ENCODE measurements at regions not wholly inside any gene's neighbourhood (a gene's known extent, or its start where the extent isn't known, plus 50 kb on each side); places are given as distances from the start of the nearest gene placed in this dataset.

DNA sequence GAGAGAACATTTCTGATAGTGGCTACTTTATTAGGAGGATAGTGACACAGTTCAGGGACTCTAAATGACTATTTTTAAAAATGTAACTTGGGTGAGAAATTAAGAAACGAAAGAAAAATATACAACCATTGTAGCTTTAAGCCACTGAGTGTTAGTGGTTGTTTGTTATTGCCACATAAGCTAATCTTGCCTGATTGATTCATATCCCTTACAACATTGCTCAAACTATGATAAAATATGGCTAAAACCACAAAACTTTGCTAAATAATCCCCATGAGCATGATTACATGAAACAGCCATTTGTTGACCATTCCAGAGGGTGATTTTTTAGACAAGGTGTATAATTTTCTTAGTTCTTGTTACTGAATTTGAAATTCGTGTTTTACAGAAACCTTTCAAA, 343.4 kb downstream of the SLITRK5 start:
- DNase-seq (ENCODE audit: low spot score), result no peak
- no peaks in the 10 kb centered on the region for H4K20me1 ChIP-seq (replicated peaks; ENCODE audit: insufficient read depth)
- no peak for ATAC-seq
- H3K27ac ChIP-seq (ENCODE audit: low read depth), result no peak overlapping the region
- no peaks in the 10 kb centered on the region for H3K27me3 ChIP-seq (ENCODE audit: insufficient read depth)
- no peak overlapping the region for H3K4me3 Mint-ChIP-seq
- no peak overlapping the region for H3K4me3 ChIP-seq
- TF ChIP-seq, protein P1, sequence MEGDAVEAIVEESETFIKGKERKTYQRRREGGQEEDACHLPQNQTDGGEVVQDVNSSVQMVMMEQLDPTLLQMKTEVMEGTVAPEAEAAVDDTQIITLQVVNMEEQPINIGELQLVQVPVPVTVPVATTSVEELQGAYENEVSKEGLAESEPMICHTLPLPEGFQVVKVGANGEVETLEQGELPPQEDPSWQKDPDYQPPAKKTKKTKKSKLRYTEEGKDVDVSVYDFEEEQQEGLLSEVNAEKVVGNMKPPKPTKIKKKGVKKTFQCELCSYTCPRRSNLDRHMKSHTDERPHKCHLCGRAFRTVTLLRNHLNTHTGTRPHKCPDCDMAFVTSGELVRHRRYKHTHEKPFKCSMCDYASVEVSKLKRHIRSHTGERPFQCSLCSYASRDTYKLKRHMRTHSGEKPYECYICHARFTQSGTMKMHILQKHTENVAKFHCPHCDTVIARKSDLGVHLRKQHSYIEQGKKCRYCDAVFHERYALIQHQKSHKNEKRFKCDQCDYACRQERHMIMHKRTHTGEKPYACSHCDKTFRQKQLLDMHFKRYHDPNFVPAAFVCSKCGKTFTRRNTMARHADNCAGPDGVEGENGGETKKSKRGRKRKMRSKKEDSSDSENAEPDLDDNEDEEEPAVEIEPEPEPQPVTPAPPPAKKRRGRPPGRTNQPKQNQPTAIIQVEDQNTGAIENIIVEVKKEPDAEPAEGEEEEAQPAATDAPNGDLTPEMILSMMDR (conservative IDR thresholded peaks at IDR 0.05; ENCODE audit: low read depth in 2 of 2), result no peak
- TF ChIP-seq NANOG (IDR thresholded peaks at IDR 0.05; ENCODE audit: borderline replicate concordance), result no peak
- TF ChIP-seq, protein P2, sequence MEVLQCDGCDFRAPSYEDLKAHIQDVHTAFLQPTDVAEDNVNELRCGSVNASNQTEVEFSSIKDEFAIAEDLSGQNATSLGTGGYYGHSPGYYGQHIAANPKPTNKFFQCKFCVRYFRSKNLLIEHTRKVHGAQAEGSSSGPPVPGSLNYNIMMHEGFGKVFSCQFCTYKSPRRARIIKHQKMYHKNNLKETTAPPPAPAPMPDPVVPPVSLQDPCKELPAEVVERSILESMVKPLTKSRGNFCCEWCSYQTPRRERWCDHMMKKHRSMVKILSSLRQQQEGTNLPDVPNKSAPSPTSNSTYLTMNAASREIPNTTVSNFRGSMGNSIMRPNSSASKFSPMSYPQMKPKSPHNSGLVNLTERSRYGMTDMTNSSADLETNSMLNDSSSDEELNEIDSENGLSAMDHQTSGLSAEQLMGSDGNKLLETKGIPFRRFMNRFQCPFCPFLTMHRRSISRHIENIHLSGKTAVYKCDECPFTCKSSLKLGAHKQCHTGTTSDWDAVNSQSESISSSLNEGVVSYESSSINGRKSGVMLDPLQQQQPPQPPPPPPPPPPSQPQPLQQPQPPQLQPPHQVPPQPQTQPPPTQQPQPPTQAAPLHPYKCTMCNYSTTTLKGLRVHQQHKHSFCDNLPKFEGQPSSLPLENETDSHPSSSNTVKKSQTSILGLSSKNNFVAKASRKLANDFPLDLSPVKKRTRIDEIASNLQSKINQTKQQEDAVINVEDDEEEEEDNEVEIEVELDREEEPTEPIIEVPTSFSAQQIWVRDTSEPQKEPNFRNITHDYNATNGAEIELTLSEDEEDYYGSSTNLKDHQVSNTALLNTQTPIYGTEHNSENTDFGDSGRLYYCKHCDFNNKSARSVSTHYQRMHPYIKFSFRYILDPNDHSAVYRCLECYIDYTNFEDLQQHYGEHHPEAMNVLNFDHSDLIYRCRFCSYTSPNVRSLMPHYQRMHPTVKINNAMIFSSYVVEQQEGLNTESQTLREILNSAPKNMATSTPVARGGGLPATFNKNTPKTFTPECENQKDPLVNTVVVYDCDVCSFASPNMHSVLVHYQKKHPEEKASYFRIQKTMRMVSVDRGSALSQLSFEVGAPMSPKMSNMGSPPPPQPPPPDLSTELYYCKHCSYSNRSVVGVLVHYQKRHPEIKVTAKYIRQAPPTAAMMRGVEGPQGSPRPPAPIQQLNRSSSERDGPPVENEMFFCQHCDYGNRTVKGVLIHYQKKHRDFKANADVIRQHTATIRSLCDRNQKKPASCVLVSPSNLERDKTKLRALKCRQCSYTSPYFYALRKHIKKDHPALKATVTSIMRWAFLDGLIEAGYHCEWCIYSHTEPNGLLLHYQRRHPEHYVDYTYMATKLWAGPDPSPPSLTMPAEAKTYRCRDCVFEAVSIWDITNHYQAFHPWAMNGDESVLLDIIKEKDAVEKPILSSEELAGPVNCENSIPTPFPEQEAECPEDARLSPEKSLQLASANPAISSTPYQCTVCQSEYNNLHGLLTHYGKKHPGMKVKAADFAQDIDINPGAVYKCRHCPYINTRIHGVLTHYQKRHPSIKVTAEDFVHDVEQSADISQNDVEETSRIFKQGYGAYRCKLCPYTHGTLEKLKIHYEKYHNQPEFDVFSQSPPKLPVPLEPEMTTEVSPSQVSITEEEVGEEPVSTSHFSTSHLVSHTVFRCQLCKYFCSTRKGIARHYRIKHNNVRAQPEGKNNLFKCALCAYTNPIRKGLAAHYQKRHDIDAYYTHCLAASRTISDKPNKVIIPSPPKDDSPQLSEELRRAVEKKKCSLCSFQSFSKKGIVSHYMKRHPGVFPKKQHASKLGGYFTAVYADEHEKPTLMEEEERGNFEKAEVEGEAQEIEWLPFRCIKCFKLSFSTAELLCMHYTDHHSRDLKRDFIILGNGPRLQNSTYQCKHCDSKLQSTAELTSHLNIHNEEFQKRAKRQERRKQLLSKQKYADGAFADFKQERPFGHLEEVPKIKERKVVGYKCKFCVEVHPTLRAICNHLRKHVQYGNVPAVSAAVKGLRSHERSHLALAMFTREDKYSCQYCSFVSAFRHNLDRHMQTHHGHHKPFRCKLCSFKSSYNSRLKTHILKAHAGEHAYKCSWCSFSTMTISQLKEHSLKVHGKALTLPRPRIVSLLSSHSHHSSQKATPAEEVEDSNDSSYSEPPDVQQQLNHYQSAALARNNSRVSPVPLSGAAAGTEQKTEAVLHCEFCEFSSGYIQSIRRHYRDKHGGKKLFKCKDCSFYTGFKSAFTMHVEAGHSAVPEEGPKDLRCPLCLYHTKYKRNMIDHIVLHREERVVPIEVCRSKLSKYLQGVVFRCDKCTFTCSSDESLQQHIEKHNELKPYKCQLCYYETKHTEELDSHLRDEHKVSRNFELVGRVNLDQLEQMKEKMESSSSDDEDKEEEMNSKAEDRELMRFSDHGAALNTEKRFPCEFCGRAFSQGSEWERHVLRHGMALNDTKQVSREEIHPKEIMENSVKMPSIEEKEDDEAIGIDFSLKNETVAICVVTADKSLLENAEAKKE (CRISPR knock-in tag; IDR thresholded peaks at IDR 0.05), result no peak
- TF ChIP-seq ZNF331 (CRISPR knock-in tag; IDR thresholded peaks at IDR 0.05; ENCODE audit: low read depth), result no peak
- no peaks in the 10 kb centered on the region for H3K4me1 ChIP-seq (ENCODE audit: insufficient read depth)
- H3K27me3 Mint-ChIP-seq (ENCODE audit: insufficient read depth, low read depth, poor library complexity), result peaks cover 1% of the 10 kb centered on the region
- H3K36me3 Mint-ChIP-seq (ENCODE audit: low read depth), result peaks cover 15% of the 10 kb centered on the region
- H3K4me2 ChIP-seq, result no peak overlapping the region
- no peak overlapping the region for H2AFZ ChIP-seq
- H3F3A ChIP-seq (replicated peaks; ENCODE audit: low read depth), result no peaks in the 10 kb centered on the region
- H3K27ac Mint-ChIP-seq, result no peak overlapping the region
- no peaks in the 10 kb centered on the region for H3K4me1 Mint-ChIP-seq
- peaks cover 22% of the 10 kb centered on the region for H3K9me3 Mint-ChIP-seq
- no peaks in the 10 kb centered on the region; the same call in none of the 2 replicates for H3K9me2 ChIP-seq (ENCODE audit: insufficient read depth)
- no peaks in the 10 kb centered on the region for H3K79me2 ChIP-seq (replicated peaks; ENCODE audit: insufficient read depth)
- H3K36me3 ChIP-seq (ENCODE audit: insufficient read depth), result no peaks in the 10 kb centered on the region

Measured in GM23338 (cell line).